Parathyroid adenoma (tissue), 2 donors: ENCODE measurements at regions not wholly inside any gene's neighbourhood (a gene's known extent, or its start where the extent isn't known, plus 50 kb on each side); places are given as distances from the start of the nearest gene placed in this dataset.

ENCODE experiments used
- H2AFZ ChIP-seq: fragments of 300-600 bp; sonication (generic); one replicate; pipeline ENCODE4 v1.7.0; 2017; ENCODE audit warnings: antibody characterized with exemption, mild to moderate bottlenecking
- H3K27ac ChIP-seq: fragments of 300-600 bp; sonication (generic); one replicate; pipeline ENCODE4 v1.7.0; 2017
- H3K27me3 ChIP-seq: fragments of 300-600 bp; sonication (generic); one replicate; pipeline ENCODE4 v1.7.0; 2017; ENCODE audit warnings: low read length; ENCODE audit not compliant: control insufficient read depth, insufficient read depth
- H3K36me3 ChIP-seq: fragments of 300-600 bp; sonication (generic); one replicate; pipeline ENCODE4 v1.7.0; 2017; ENCODE audit warnings: low read length; ENCODE audit not compliant: control insufficient read depth, insufficient read depth
- H3K4me1 ChIP-seq: fragments of 300-600 bp; sonication (generic); one replicate; pipeline ENCODE4 v1.7.0; 2017; ENCODE audit warnings: control low read depth
- H3K4me2 ChIP-seq: fragments of 300-600 bp; sonication (generic); one replicate; pipeline ENCODE4 v1.7.0; 2017; ENCODE audit warnings: low read length
- H3K4me3 ChIP-seq: fragments of 300-600 bp; sonication (generic); one replicate; pipeline ENCODE4 v1.7.0; 2017; ENCODE audit warnings: low read depth, low read length
- H3K79me2 ChIP-seq: fragments of 300-600 bp; sonication (generic); one replicate; pipeline ENCODE4 v1.7.0; 2017; ENCODE audit warnings: control low read depth
- H3K9ac ChIP-seq: fragments of 300-600 bp; sonication (generic); one replicate; pipeline ENCODE4 v1.7.0; 2017; ENCODE audit warnings: mild to moderate bottlenecking
- H3K9me3 ChIP-seq: fragments of 300-600 bp; sonication (generic); one replicate; pipeline ENCODE4 v1.7.0; 2017; ENCODE audit warnings: low read length; ENCODE audit not compliant: control insufficient read depth
- TF ChIP-seq, protein P1 (sequence below): fragments of 300-600 bp; sonication (generic); IDR thresholded peaks from one replicate; pipeline ENCODE4 v1.7.0; 2017; ENCODE audit warnings: antibody characterized with exemption, mild to moderate bottlenecking
- donor health status: primary hyperparathyroidism.

DNA sequence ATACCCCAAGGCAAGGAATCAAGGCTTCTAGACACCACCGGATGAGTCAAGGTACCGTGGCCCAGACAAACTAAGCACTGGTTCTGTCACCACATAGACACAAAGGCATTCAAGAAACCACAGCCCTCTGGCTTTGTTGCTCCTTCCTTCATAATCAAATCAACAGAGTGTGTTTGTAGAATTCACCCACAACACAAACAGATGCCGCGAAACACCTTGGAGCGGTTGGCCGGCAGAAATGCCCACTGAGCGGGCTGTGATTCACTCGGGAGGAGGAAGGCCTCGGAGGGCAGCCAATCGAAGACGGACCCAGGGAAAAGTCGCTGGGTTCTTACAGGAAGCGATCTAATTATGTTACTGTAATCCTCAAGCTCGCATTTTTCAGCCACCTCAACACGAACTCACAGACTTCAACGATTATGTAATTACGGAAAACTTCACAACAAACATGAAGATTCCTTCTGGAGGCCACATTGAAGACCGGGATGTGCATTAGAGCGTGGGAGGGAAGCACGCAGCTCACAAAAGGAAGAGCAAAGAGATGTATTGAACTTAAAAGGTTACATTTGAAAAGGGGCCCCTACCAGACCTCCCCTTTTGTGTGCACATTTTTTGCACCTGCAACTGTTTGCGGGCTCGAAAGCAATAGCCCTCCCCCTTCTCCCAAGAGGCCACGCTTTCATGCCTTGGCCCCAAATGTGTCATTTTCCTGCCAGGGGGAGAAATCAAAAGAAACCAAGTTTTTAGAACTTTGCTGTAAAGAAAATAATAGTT lies 184.7 kb upstream of the PREP start:
- H3K27ac ChIP-seq = no peak overlapping the region
- no peaks in the 10 kb centered on the region for H3K79me2 ChIP-seq
- no peak overlapping the region for H3K4me2 ChIP-seq
- no peaks in the 10 kb centered on the region for H3K36me3 ChIP-seq
- H3K9ac ChIP-seq = no peak overlapping the region
- no peaks in the 10 kb centered on the region for H3K4me1 ChIP-seq
- H3K4me3 ChIP-seq = no peak overlapping the region
- no peaks in the 10 kb centered on the region for H3K9me3 ChIP-seq
- H2AFZ ChIP-seq = no peak overlapping the region
- TF ChIP-seq, protein P1, sequence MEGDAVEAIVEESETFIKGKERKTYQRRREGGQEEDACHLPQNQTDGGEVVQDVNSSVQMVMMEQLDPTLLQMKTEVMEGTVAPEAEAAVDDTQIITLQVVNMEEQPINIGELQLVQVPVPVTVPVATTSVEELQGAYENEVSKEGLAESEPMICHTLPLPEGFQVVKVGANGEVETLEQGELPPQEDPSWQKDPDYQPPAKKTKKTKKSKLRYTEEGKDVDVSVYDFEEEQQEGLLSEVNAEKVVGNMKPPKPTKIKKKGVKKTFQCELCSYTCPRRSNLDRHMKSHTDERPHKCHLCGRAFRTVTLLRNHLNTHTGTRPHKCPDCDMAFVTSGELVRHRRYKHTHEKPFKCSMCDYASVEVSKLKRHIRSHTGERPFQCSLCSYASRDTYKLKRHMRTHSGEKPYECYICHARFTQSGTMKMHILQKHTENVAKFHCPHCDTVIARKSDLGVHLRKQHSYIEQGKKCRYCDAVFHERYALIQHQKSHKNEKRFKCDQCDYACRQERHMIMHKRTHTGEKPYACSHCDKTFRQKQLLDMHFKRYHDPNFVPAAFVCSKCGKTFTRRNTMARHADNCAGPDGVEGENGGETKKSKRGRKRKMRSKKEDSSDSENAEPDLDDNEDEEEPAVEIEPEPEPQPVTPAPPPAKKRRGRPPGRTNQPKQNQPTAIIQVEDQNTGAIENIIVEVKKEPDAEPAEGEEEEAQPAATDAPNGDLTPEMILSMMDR = no peak
- H3K27me3 ChIP-seq = no peaks in the 10 kb centered on the region

DNA sequence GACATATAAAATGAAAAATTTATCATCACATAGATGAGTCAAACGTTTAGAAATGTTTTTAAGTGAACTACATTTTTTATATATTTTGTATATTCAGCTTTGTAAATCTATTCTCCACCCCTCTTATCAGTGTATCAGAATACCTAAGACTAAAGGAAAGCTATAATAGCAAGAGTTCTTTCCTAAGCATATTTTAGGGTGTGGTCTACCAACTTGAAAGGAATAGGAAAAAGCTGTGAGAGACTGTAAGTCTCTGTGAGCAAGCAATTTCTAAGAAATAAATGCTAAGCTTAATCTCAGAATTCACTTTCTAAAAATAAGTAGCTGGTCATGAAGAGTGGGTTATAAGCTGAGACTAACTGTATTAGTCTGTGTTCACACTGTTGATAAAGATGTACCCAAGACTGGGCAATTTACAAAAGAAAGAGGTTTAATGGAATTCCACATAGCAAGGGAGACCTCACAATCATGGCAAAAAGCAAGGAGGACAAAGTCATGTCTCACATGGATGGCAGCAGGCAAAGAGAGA lies 175.4 kb upstream of the PREP start:
- Histone ChIP-seq H3K4me3 (no peak overlapping the region), H3K27ac (no peak overlapping the region), H3K4me2 (no peak overlapping the region), H3K27me3 (no peaks in the 10 kb centered on the region), H2AFZ (no peak overlapping the region), H3K9me3 (no peaks in the 10 kb centered on the region), H3K36me3 (no peaks in the 10 kb centered on the region), H3K79me2 (no peaks in the 10 kb centered on the region), H3K4me1 (no peaks in the 10 kb centered on the region), H3K9ac (no peak overlapping the region)
- TF ChIP-seq, protein P1 = no peak

DNA sequence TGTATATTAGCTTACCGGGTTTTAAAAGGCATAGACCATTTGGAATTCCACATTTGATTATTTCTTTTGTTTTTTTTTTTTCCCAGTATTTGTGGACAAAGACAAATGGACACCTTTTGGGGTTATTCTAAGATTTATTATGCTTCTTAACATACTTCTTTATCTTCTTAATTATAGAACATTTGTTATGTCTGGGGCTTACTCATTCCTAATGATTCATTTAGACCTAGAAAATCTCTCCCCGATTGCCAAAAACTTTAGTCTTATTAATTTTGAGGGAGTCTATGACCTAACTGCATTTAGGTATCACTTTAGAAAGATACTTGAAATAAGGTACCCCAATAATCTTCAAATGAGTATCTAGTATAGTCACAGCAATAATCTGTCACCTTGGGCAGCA lies 170.7 kb upstream of the PREP start:
- no peaks in the 10 kb centered on the region for H3K79me2 ChIP-seq

DNA sequence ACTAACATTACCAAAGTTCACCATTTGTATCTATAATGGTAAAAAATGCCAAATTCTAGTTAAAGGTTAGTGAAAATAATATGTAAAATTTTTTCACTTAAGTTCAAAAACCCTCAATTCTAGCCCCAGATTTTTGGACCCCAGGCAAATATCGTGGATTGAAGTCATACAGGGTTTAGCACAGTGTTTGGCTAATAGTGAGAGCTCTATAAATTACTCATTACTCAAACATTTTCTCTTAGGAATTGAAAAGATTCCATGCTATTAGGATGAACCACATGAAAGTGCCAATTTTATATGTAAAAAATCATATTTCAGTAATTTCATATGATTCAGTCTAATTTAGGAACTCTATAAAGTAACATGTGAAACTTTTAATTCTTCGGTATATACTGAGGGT lies 170.3 kb upstream of the PREP start:
- Histone ChIP-seq H2AFZ (no peak overlapping the region), H3K27me3 (no peaks in the 10 kb centered on the region), H3K9me3 (no peaks in the 10 kb centered on the region), H3K79me2 (no peaks in the 10 kb centered on the region), H3K4me1 (no peaks in the 10 kb centered on the region), H3K27ac (no peak overlapping the region), H3K4me2 (no peak overlapping the region), H3K4me3 (no peak overlapping the region), H3K9ac (no peak overlapping the region), H3K36me3 (no peaks in the 10 kb centered on the region)
- TF ChIP-seq, protein P1 = no peak

More for the DNA sequence above, 170.7 kb upstream of the PREP start:
- Histone ChIP-seq H3K27me3 (no peaks in the 10 kb centered on the region), H3K9ac (no peak overlapping the region), H3K36me3 (no peaks in the 10 kb centered on the region), H3K9me3 (no peaks in the 10 kb centered on the region), H2AFZ (no peak overlapping the region), H3K4me3 (no peak overlapping the region), H3K4me2 (no peak overlapping the region), H3K4me1 (no peaks in the 10 kb centered on the region), H3K27ac (no peak overlapping the region)
- TF ChIP-seq, protein P1 = no peak

DNA sequence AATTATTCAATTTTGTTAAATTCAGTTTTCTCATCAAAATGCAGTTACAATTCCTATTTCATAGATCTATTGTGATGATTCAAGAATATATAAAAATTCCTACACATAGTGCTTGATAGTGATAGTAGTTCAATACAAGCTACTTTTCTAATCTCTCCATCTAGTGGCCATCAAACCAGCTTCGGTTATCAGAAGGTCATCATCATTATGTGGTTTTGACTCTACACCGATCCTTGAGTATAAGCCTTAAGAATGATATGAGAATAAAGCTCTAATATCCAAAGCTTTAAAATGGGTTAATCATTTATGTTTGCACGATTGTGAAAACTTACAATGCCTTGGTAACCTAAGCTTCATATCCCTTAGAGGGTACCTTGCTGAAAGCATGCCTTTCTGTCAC lies 167.5 kb upstream of the PREP start:
- TF ChIP-seq, protein P1 = no peak
- H3K27ac ChIP-seq = no peak overlapping the region
- no peak overlapping the region for H3K9ac ChIP-seq
- H3K27me3 ChIP-seq = no peaks in the 10 kb centered on the region
- no peak overlapping the region for H2AFZ ChIP-seq
- H3K4me2 ChIP-seq = no peak overlapping the region
- no peaks in the 10 kb centered on the region for H3K79me2 ChIP-seq
- no peaks in the 10 kb centered on the region for H3K36me3 ChIP-seq
- H3K4me3 ChIP-seq = no peak overlapping the region
- no peaks in the 10 kb centered on the region for H3K9me3 ChIP-seq
- H3K4me1 ChIP-seq = no peaks in the 10 kb centered on the region
